NAMALWA (cell line): ENCODE measurements at regions not wholly inside any gene's neighbourhood (a gene's known extent, or its start where the extent isn't known, plus 50 kb on each side); places are given as distances from the start of the nearest gene placed in this dataset.
"Not testable (repeated sequence)": the region's sequence is repeated elsewhere in the genome, so short reads cannot be mapped to it uniquely, and the experiment has no call there.

Experiments used
- DNase-seq: peaks from one replicate; pipeline ENCODE4 v3.0.0-alpha.2; 2015; ENCODE audit warnings: low spot score

DNA sequence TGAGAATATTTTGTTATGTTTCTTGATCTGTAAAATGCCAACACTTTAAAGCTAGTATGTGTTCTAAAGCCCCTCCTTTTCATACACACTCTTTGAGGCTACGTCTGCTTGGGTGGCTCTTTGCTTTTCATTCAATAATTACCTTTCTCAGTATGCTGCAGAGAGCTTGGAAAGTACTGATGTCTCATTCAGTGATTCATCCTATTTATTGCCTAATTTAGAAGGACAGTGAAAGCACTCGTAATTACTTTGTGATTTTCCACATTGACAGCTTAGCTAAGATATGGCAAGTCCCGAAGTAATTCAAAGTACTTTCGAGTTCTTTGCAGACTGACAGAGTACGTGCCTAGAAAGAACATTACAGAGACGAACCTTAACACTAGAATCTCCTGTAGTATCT is 57.2 kb downstream of the BMP15 start:
- no peak for DNase-seq

- DNase-seq = not testable (repeated sequence)
These were observed 58.5 kb downstream of the BMP15 start for GRCh38 chrX:50968871-50969635.

DNA sequence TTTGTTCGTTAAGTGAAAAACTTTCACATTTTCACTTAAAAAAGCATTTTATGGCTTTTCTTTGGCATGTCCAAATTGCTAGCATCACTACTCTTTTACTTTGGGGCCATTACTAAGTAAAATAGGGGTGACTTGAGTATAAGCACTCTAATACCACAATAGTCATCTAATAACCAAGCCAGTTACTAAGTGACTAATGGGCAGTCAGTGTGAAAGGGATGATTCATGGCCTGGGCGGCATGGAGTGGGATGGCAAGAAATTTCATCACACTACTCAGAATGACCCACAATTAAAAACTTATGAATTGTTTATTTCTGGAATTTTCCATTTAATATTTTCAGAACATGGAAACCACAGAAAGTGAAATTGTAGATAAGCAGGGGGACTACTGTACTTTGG is 60.9 kb downstream of the BMP15 start:
- DNase-seq = no peak

- DNase-seq = no peak
These were observed 62.7 kb downstream of the BMP15 start for GRCh38 chrX:50973199-50973598.

- DNase-seq = no peak
These were observed 68.6 kb downstream of the BMP15 start for GRCh38 chrX:50978920-50979682.

- no peak for DNase-seq
These were observed 69.7 kb downstream of the BMP15 start for GRCh38 chrX:50980251-50980650.

GRCh38 chrX:50988649-50989048 is 78.1 kb downstream of the BMP15 start:
- DNase-seq = peak; percentile 30

GRCh38 chrX:50996930-50997329 is 86.4 kb downstream of the BMP15 start:
- DNase-seq = no peak

GRCh38 chrX:51000384-51000783 is 89.8 kb downstream of the BMP15 start:
- not testable (repeated sequence) for DNase-seq

DNA sequence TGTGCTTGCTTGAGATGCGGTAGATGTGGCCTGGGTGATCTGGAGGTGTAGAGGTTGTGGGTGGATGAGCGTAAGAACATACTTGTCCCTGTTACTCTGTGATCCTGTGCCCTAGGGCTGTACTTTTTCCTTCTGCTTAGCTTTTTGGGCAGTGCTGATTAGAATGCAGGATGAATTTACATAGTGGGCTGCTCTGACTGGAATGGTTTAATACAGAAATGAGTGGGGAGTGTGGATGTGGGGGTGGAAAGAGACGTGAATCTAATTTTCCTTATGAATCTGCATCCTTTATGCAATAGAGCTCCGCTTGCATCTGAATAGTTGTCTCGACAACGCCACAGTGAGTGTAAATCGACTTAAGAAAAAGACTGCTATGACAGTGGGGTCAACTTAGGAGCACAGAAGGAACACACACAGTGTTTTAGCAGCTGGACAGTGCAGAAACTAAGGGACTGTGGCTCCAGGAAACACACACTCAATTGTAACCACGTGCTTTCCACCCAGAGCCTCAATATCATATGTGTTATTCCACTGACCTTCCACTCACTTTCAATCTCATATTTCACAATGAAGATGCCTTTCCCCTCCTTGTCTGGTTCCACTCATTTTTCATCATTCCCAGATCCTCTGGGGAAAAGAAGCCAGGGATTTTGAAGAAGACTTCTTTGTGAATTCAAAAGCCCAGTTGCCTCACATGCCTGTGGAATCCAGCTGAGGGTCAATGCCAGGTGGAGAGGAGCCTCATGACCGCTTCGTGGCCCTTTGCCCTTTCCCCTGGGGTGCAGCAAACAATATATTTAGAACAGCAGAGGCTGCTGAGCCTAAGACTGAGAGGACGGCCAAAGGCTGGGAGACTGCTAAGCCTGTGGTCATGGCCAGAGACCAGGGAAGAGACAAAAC is 91.4 kb downstream of the BMP15 start:
- DNase-seq = not testable (repeated sequence)

DNA sequence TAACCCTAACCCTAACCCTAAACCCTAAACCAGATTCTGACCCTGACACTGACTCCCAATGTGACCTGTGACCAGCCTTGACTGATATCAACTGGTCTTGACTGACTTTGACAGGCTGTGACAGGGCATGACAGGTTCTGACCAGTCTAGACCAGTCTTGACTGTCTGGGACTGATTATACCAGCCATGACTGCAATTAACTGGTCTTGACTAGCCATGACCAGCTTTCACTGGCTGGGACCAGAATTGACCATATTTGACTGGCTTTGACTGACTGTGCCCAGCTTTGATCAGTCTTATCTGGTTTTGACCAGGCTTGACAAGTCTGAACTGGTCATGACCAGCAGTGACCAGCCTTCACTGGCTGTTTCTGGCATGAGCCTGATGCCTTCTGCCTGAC is 95.5 kb downstream of the BMP15 start:
- no peak for DNase-seq

DNA sequence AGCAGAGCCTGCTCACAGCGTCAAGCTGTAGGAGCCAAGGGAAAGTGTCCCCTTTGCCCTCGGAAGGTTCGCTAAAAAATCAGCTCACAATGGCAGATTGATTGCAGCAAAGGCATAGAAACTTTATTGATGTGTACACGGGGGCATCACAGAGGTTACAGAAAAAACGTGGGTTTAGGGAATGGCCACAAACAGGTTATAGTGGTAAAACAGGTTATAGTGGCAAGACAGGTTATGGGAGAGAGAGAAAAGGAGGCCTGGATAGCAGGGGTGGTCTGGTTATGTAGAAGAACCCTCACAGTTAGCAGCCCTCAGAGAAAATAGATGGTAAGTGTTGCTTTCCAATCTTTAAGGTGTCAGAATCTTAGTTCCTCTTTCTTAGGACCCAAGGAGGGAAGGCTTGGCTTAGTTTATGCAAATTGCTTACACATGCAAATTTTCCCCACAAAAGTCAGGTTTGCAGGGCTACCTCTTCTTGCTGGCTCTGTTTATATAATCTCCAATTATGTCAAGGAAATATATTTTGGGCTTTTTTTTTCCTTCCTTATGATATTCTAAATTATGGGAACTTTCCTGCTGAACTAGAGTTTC is 113.7 kb downstream of the BMP15 start:
- DNase-seq = peak; percentile 22

DNA sequence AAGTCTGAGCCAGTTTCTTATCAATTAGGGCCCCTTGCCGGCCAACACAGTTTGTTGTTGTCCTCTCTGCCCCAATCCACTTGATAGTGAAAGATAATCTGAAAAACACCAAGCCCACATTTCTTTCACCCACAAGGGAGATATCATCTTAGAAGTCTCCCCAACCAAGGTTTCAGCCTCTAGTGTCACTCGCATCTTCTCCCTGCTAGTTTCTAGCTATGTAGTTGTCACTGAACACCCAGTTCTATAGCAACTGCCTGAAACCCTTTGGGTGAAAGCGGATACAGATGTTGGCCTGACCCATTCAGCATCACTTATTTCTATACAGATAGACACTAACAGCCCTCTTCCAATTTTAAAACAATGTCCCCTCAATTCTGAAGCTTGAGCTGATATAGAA is 116.3 kb downstream of the BMP15 start:
- DNase-seq = no peak

- no peak for DNase-seq
These were observed 125.2 kb downstream of the BMP15 start for GRCh38 chrX:51035746-51036145.

- DNase-seq = peak; percentile 0
These were observed 137.4 kb downstream of the BMP15 start for GRCh38 chrX:51047950-51048349.

DNA sequence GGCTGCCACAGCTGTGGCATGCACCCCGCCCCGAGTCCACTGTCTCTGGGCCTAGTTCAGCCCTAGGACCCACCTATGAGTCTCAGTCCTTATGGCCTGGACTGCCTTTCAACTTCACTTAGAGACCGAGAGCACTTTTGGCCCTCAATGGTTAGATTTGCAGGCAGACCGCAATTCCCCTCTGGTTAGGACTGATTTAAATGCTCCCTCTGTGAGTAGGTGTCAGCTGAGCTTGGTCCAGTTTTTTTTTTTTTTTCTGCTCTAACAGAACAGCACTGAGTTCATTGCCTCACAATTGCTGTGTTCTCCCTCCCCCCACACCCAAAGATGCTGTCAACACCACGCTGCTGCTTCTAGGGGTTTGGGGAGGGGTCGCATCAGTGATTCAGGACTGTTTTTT is 143.2 kb downstream of the BMP15 start:
- DNase-seq = no peak

DNA sequence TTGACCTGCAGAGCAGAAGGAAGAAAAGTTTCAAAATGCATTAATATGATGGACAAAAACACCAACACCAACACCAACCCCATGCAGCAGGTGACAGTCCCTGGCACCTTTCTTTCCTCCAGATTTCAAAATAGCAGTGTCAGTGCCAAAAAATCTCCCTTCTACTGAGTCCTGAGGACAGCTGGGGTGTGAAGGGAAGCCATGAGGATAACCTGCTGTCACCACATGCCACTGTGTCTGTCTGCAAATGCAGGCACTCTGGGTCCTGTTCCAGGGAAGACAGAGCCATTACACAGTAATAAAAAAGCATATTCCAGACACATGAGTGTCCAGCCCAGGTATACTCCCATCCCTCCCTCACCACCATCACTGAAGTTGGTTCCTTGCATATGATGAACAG is 187.5 kb downstream of the BMP15 start:
- DNase-seq = no peak

DNA sequence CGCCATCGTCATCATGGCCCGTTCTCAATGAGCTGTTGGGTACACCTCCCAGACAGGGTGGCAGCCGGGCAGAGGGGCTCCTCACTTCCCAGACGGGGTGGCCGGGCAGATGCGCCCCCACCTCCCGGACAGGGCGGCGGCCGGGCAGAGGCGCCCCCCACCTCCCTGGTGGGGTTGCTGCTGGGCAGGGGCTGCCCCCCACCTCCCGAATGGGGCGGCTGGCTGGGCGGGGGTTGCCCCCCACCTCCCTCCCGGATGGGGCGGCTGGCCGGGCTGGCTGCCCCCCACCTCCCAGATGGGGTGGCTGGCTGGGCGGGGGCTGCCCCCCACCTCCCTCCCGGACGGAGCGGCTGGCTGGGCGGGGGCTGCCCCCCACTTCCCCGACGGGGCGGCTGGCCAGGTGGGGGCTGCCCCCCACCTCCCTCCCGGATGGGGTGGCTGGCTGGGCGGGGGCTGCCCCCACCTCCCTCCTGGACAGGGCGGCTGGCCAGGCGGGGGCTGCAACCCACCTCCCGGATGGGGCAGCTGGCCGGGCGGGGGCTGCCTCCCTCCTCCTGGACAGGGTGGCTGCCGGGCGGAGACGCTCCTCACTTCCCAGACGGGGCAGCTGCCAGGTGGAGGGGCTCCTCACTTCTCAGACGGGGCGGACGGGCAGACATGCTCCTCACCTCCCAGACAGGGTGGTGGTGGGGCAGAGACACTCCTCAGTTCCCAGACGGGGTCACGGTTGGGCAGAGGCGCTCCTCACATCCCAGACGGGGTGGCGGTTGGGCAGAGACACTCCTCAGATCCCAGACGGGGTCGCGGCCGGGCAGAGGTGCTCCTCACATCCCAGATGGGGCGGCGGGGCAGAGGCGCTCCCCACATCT is 208.8 kb downstream of the BMP15 start:
- DNase-seq = not testable (repeated sequence)

- DNase-seq = not testable (repeated sequence)
These were observed 206.9 kb upstream of the NUDT10 start for GRCh38 chrX:51125743-51126142.

DNA sequence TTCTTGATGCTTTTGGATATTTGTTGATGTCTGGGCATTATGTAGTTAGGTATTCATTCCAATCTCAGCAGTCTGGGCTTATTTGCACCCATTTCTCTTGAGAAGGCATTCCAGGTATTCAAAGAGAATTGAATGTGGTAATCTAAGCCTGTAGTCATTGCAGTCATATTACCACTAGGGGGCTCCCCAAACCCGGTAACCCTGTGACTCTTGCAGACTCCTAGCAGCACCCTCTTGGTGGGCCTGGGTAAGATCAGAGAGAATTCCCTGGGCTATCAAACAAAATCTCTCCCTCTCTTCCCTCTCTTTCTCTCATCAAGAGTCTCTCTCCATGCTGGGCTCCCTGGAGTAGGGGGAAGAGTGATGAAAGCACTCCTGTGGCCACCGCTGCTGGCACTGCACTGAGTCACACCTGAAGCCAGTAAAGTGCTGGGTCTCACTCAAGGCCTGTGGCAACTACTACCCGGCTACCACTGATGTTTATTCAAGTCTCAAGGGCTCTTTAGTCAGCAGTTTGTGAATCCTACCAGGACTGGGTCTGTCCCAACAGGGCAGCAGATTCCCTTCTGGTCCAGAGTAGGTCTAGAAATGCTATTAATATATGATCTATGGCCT is 187.7 kb upstream of the NUDT10 start:
- peak; percentile 57 for DNase-seq

DNA sequence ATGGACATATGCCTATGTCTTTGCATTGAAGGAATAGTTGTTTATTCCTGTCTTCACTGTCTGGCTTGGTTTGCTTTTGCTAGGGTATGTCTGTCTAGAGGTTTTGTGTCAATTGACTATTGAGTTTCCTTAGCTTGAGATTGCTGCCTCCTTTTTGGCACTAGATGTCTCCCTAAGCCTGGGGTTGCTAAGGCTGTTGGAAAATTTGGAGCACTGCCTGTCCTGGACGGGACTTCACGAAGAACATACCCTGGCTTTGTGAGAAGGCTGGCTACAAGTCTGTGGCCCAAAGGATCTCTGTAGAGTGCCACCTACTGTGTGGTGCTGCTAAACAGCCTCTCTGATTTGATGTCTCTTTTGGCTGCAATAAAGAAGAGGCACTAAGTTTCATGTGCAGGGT is 183.8 kb upstream of the NUDT10 start:
- DNase-seq = peak; percentile 1
